Ovary (tissue), 7 donors: ENCODE measurements at regions not wholly inside any gene's neighbourhood (a gene's known extent, or its start where the extent isn't known, plus 50 kb on each side); places are given as distances from the start of the nearest gene placed in this dataset.

ENCODE experiments used
- DNase-seq, 5 donors: peaks; one replicate each; pipeline ENCODE4 v3.0.0-alpha.2; 2019 to 2020
- H3K27ac ChIP-seq, 2 donors: fragments of 200-600 bp; one replicate each; pipeline versions ENCODE4 v1.5.1 to v1.8.0; 2019 to 2022
- H3K27me3 ChIP-seq: fragments of 200-600 bp; one replicate; pipeline ENCODE4 v1.8.0; 2022
- H3K36me3 ChIP-seq: fragments of 200-600 bp; sonication (generic); one replicate; pipeline ENCODE4 v1.5.1; 2019
- H3K4me1 ChIP-seq: one replicate; pipeline ENCODE4 v1.8.1; 2013; ENCODE audit warnings: mild to moderate bottlenecking, moderate library complexity; ENCODE audit not compliant: insufficient read depth
- H3K4me3 ChIP-seq: fragments of 200-600 bp; sonication (generic); one replicate; pipeline ENCODE4 v1.5.1; 2017
- H3K9me3 ChIP-seq, 2 donors: fragments of 200-600 bp in 1 of 2; sonication (generic) in 1 of 2; one replicate each; pipeline versions ENCODE4 v1.5.1 to v1.8.1; 2013 to 2019; ENCODE audit warnings: mild to moderate bottlenecking in 1 of 2, moderate library complexity in 1 of 2
- EP300 ChIP-seq: sonication (generic); formaldehyde crosslinking; IDR thresholded peaks from one replicate; pipeline ENCODE4 v1.6.1; 2017; ENCODE audit warnings: antibody characterized with exemption
- POLR2A ChIP-seq: fragments of 450-650 bp; IDR thresholded peaks from one replicate; pipeline ENCODE4 v1.6.1; 2017; ENCODE audit warnings: antibody characterized with exemption, mild to moderate bottlenecking, moderate library complexity
- WGBS, 3 donors: extraction: QIAGEN DNeasy Blood & Tissue Kit in 1 of 3; methylation state at CpG; one replicate each; pipeline versions ENCODE4 v1.1.5 to v1.1.7; 2013 to 2017; 5-methylcytosine and 5-hydroxymethylcytosine counted together
- intact Hi-C, 4 donors: fragments of 100-400 bp; cut with DNase I; formaldehyde crosslinking; loops; one replicate each; pipeline versions ENCODE4 v1.11.0 to v1.15.1; 2022 to 2023
- TF ChIP-seq, protein P1 (sequence below), 3 donors: fragments of 450-650 bp in 2 of 3; fragments of 200-600 bp in 1 of 3; IDR thresholded peaks; one replicate each; pipeline versions ENCODE4 v1.5.1 to v1.8.0; 2016 to 2022; ENCODE audit warnings: antibody characterized with exemption in 3 of 3, mild to moderate bottlenecking in 1 of 3
- donor health status: DM: no; HTN: no; CAD: no; lungs with moderate emphysema.
- donor health status: DM: no; HTN: no; CAD: no.
- donor health status: Bipolar disorder and iron deficiency.
- donor health status: DM: no; HTN: no; CAD: no.
- donor health status: DM: yes; HTN: yes; CAD: no.

DNA sequence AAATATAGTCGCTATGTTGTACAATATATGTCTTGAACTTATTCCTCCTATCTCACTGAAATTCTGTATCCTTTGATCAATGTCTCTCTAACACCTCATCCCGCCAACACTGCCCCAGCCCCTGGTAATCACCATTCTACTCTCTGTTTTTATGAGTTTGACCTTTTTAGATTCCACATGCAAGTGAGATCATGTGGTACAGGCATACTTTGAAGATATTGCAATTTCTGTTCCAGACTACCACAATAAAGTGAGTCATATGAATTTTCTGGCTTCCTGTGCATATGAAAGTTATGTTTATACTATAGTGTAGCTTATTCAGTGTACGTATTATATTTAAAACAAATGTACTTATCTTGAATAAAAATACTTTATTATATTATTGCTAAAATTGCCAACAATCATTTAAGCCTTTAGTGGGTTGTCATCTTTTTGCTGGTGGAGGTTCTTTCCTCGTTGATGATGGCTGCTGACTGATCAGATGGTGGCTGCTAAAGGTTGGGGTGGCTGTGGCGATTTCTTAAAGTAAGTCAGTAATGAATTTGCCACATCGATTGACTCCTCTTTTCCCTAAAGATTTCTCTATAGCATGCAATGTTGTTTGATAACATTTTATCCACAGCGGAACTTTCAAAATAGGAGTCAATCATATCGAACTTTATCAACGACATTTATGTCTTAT is 257.2 kb downstream of the NFKBIZ start:
- no peaks in the 10 kb centered on the region for H3K27me3 ChIP-seq
- H3K4me3 ChIP-seq: no peak overlapping the region
- no peak for TF ChIP-seq EP300
- TF ChIP-seq, protein P1, sequence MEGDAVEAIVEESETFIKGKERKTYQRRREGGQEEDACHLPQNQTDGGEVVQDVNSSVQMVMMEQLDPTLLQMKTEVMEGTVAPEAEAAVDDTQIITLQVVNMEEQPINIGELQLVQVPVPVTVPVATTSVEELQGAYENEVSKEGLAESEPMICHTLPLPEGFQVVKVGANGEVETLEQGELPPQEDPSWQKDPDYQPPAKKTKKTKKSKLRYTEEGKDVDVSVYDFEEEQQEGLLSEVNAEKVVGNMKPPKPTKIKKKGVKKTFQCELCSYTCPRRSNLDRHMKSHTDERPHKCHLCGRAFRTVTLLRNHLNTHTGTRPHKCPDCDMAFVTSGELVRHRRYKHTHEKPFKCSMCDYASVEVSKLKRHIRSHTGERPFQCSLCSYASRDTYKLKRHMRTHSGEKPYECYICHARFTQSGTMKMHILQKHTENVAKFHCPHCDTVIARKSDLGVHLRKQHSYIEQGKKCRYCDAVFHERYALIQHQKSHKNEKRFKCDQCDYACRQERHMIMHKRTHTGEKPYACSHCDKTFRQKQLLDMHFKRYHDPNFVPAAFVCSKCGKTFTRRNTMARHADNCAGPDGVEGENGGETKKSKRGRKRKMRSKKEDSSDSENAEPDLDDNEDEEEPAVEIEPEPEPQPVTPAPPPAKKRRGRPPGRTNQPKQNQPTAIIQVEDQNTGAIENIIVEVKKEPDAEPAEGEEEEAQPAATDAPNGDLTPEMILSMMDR (IDR thresholded peaks at IDR 0.05): no peak
- TF ChIP-seq POLR2A: no peak
- H3K4me1 ChIP-seq: no peaks in the 10 kb centered on the region
- intact Hi-C loops: no loop called here
- no peaks in the 10 kb centered on the region for H3K36me3 ChIP-seq
- H3K27ac ChIP-seq: no peak overlapping the region
- no peaks in the 10 kb centered on the region for H3K9me3 ChIP-seq
- no peak for DNase-seq
- 85 to 91% (median 87%) methylated on average over 9 of the region's 9 CpGs for WGBS, 3 donors

- Histone ChIP-seq H3K9me3 (no peaks in the 10 kb centered on the region), H3K27ac (no peak overlapping the region), H3K4me3 (no peak overlapping the region), H3K4me1 (no peaks in the 10 kb centered on the region), H3K27me3 (no peaks in the 10 kb centered on the region), H3K36me3 (no peaks in the 10 kb centered on the region)
- TF ChIP-seq EP300 (no peak), POLR2A (no peak)
- TF ChIP-seq, protein P1 (IDR thresholded peaks at IDR 0.05): no peak
- DNase-seq: no peak
- intact Hi-C loops: no loop called here
Measured at GRCh38 chr3:102112704-102113230, 263.5 kb downstream of the NFKBIZ start.

DNA sequence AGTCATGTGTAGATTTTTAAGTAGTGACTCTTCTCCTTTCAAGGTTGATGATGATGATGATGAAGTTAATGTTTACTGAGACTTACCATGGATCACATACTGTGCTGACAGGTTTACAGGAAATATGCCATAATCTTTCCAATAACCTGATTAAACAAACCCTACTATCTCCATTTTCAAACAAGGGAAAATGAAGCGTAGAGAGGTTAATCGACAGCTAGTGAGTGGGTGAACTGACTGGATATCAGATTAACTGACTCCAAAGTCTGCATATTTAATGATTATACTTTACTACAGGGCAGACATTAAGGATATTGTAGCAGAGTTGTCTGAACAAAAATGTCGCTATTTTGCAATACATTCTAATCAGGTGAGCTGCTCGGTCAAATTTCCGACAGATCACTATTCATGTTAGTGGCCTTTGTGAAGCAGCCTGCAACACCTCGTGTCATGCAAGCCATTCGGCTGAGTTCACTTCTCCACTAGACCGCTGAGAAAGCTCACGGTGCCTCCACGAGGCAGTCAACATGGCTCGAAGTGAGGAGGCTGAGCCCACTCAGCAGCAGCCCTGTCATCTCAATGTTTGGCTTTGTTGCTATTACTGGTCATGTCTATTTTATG is 264.2 kb downstream of the NFKBIZ start:
- H3K4me1 ChIP-seq: no peaks in the 10 kb centered on the region
- DNase-seq: no peak
- WGBS, 3 donors: 82 to 85% (median 82%) methylated on average over 11 of the region's 11 CpGs
- H3K4me3 ChIP-seq: no peak overlapping the region
- no peaks in the 10 kb centered on the region for H3K36me3 ChIP-seq
- H3K27me3 ChIP-seq: no peaks in the 10 kb centered on the region
- no peaks in the 10 kb centered on the region for H3K9me3 ChIP-seq
- intact Hi-C loops: no loop called here
- TF ChIP-seq POLR2A (no peak), EP300 (no peak)
- TF ChIP-seq, protein P1 (IDR thresholded peaks at IDR 0.05): no peak
- H3K27ac ChIP-seq: no peak overlapping the region

DNA sequence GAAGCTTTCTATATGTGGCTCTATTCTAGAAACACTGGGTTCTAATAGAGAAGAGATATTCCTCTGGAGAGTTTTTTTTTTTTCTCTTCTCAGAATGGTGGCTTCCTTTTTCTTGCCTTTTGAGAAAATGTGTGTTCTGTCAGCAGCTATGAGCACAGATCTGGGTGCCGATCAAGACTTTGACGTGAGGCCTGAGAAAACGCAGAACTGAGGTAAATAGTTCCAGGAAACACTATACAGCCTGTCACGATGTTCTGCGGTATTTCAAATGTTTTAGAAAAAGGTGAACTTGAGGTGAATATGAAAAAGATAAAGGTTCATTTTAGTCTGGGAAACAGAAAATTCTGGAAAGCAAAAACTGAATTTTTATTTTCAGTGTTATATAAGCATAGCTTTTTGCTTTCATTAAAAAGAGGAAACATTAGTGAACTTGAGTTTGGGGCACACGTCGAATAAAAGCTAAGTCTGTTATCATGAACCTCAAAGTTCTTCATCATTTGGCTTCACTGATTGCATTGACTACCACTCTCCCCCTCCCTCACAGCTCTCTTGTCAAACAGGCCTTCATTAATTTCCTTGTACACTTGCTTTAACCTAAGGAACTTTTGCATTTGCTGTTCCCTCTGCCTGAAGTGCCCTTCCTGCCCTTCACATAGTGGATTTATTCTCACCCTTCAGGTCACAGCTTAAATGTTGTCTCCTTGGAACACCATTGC is 265.1 kb downstream of the NFKBIZ start:
- H3K27ac ChIP-seq: no peak overlapping the region
- no peak for DNase-seq
- H3K4me3 ChIP-seq: no peak overlapping the region
- H3K4me1 ChIP-seq: no peaks in the 10 kb centered on the region
- H3K27me3 ChIP-seq: no peaks in the 10 kb centered on the region
- 63 to 67% (median 66%) methylated on average over 7 of the region's 7 CpGs for whole genome bisulfite sequencing, 3 donors
- intact Hi-C loops: no loop called here
- TF ChIP-seq, protein P1 (IDR thresholded peaks at IDR 0.05): no peak
- no peak for TF ChIP-seq POLR2A
- no peaks in the 10 kb centered on the region for H3K36me3 ChIP-seq
- no peaks in the 10 kb centered on the region for H3K9me3 ChIP-seq
